ENCODE measurements at regions not wholly inside any gene's neighbourhood (a gene's known extent, or its start where the extent isn't known, plus 50 kb on each side); places are given as distances from the start of the nearest gene placed in this dataset.
"Not testable (repeated sequence)": the region's sequence is repeated elsewhere in the genome, so short reads cannot be mapped to it uniquely, and the experiment has no call there.

GRCh38 chr5:67770431-67771025, 445.0 kb upstream of the PIK3R1 start:
- DNase-seq (ENCODE audit: low read depth), result no peak

- DNase-seq (ENCODE audit: low read depth), result no peak
Measured at GRCh38 chr5:67765697-67766096, 449.9 kb upstream of the PIK3R1 start.

- not testable (repeated sequence) for DNase-seq (ENCODE audit: low read depth)
Measured at GRCh38 chr5:67757771-67758170, 457.8 kb upstream of the PIK3R1 start.

- DNase-seq (ENCODE audit: low read depth), result no peak
Measured at GRCh38 chr5:67752357-67752708, 463.2 kb upstream of the PIK3R1 start.

GRCh38 chr5:67748165-67748690, 467.3 kb upstream of the PIK3R1 start:
- DNase-seq (ENCODE audit: low read depth), result no peak

- DNase-seq (ENCODE audit: low read depth), result no peak
Measured at GRCh38 chr5:67747096-67747495, 468.5 kb upstream of the PIK3R1 start.

GRCh38 chr5:67746608-67747007, 468.9 kb upstream of the PIK3R1 start:
- not testable (repeated sequence) for DNase-seq (ENCODE audit: low read depth)

- no peak for DNase-seq (ENCODE audit: low read depth)
Measured at GRCh38 chr5:67746103-67746502, 469.5 kb upstream of the PIK3R1 start.

- no peak for DNase-seq (ENCODE audit: low read depth)
Measured at GRCh38 chr5:67732921-67733320, 482.6 kb upstream of the PIK3R1 start.

GRCh38 chr5:67732471-67732870, 483.1 kb upstream of the PIK3R1 start:
- no peak for DNase-seq (ENCODE audit: low read depth)

- no peak for DNase-seq (ENCODE audit: low read depth)
Measured at GRCh38 chr5:67731886-67732285, 483.7 kb upstream of the PIK3R1 start.

GRCh38 chr5:67730917-67731474, 484.6 kb upstream of the PIK3R1 start:
- no peak for DNase-seq (ENCODE audit: low read depth)

- DNase-seq (ENCODE audit: low read depth), result no peak
Measured at GRCh38 chr5:67728326-67728890, 487.1 kb upstream of the PIK3R1 start.

- DNase-seq (ENCODE audit: low read depth), result no peak
Measured at GRCh38 chr5:67725604-67726003, 490.0 kb upstream of the PIK3R1 start.

GRCh38 chr5:67724412-67725135, 491.0 kb upstream of the PIK3R1 start:
- DNase-seq (ENCODE audit: low read depth), result no peak

GRCh38 chr5:67723873-67724272, 491.7 kb upstream of the PIK3R1 start:
- no peak for DNase-seq (ENCODE audit: low read depth)

- DNase-seq (ENCODE audit: low read depth), result not testable (repeated sequence)
Measured at GRCh38 chr5:67722582-67722981, 493.0 kb upstream of the PIK3R1 start.

GRCh38 chr5:67720162-67720772, 495.3 kb upstream of the PIK3R1 start:
- no peak for DNase-seq (ENCODE audit: low read depth)

- no peak for DNase-seq (ENCODE audit: low read depth)
Measured at GRCh38 chr5:67702008-67702407, 505.4 kb upstream of the CD180 start.

- no peak for DNase-seq (ENCODE audit: low read depth)
Measured at GRCh38 chr5:67699560-67699959, 503.0 kb upstream of the CD180 start.

- no peak for DNase-seq (ENCODE audit: low read depth)
Measured at GRCh38 chr5:67696446-67696845, 499.8 kb upstream of the CD180 start.

- DNase-seq (ENCODE audit: low read depth), result no peak
Measured at GRCh38 chr5:67695369-67695768, 498.8 kb upstream of the CD180 start.

GRCh38 chr5:67694810-67695191, 498.2 kb upstream of the CD180 start:
- DNase-seq (ENCODE audit: low read depth), result no peak
